ENCODE measurements at regions not wholly inside any gene's neighbourhood (a gene's known extent, or its start where the extent isn't known, plus 50 kb on each side); places are given as distances from the start of the nearest gene placed in this dataset.

DNA sequence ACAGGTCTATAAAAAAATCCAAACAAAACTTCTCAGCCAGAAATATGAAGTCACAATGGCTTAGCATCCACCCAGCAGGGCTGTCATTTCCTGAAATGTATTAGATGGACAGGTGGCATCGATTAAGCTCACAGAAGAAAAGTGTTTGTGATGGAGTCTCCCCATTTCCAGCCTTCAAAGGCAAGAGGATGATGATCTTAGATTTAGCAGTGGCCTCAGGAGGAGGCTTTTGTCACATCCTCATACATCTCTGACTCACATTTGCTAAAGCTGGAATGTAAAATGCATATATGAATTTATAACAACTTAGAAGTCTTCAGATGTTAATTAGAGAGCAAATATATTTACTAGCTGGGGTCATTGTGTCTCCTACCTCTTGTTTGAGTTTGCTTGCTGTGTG is 441.9 kb downstream of the SPRY1 start:
- no peak for DNase-seq (ENCODE audit: low spot score)

DNA sequence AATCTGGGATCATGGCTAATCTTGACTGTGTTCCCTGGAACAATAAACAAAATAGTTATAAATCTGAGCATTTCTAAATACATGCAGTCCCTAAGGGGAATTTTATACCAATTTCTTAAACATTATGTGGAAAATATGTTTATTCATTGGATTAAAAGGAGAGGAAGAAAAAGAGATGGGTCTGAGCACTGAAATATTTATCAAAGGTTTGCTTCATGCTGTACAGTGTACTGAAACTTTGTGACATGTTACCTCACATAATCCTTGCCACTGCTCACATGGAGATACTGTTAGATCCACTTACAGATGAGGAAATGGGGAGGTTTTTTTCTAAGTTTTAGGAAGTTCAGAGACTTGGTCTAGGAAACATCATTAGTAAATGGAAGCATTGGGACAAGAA is 443.6 kb downstream of the SPRY1 start:
- DNase-seq (ENCODE audit: low spot score) = no peak

DNA sequence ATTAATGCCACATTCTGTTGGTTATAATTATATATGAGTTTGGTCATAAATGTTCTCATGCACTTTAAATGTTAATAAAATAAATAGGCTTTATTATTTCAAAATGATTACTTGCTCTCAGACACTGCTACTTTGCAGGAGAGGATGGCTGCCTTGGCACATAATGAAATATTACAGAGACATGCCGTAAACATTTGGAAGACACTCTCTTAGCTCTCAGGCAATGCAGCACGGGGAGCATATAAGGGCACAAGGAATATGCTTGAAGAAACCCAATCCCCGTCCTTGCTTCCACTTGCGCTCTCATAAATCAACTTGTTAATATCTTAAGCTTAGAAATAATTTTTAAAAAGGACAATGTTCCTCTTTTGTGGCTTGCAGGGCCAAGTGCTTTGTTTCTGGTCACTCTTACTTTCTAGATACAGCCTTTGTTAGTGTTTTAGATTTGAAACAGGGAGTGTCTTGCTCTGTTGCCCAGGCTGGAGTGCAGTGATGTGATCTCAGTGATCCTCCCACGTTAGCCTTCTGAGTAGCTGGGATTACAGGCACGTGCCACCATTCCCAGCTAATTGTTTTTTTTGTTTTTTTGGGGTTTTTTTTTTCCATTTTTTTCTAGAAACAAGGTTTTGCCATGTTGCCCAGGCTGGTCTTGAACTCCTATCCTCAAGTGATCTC is 445.0 kb downstream of the SPRY1 start:
- DNase-seq (ENCODE audit: low spot score) = no peak

DNA sequence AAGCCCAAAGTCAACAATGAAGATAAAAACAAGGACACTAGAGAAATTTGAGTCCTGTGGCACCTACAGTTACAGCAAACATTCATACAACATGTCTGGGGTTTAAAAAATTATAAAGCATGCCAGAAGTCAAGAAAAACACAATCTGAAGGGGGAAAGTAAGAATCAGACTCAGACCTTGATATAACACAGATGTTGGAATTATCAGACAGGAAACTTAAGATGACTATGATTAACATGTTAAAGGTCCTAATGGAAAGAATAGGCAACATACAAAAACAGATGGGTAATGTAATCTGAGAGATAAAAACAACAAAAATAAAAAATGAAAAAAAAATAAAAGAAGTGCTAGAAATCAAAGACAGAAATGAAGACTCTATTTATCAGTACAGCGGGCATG is 446.5 kb downstream of the SPRY1 start:
- no peak for DNase-seq (ENCODE audit: low spot score)

DNA sequence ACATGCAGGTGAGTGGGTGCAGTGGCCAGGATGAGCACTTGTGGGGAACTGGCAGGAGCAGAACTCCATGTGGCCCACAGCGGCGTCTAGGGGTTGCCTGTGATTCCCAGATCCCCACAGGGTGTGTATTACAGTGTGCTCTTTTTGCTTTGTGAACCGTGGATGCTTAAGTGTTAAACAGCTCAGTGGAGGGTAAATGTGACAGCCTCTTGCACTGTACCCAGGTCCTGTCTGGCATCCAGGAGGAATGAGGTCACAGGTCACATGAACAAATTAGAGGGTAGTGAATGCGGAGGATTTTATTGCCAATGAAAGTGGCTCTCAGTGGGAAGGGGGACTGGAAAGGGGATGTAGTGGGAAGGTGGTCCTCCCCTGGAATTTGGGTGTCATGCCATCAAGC is 447.8 kb downstream of the SPRY1 start:
- DNase-seq (ENCODE audit: low spot score) = no peak

DNA sequence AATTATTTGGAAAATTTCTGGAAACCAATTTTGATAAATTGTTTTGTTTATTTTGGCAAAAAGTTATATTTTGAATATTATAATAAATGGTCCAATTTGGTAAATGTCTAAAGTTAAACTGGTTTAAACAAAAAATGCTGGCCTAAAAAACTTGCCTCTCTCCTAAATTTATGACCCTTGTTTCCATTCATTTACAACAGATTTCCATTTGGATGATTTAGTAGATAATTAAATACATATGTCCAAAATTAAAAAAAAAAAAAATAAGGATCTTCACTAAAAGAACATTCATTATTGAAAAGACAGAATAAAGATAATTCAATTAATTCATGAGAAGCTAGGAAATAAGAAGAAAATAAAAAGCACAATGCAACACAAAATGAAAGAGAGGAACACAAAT is 449.5 kb downstream of the SPRY1 start:
- DNase-seq (ENCODE audit: low spot score) = no peak

DNA sequence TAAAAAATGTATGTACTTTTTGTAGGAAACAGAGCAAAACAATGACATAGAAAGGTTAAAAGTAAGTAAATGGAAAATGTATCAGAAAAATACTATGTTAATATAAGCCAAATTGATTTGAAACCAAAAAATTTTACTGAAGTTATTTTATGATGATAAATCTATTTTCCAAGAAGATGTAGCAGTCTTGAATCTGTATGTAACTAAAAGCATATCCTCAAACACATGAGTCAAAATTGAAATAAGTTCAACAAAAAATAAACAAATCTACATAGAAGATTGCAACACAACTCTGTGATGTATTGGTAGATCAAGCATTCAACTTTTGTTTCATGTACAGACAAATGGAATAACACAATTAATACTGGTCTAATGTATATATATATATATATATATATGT is 450.0 kb downstream of the SPRY1 start:
- no peak for DNase-seq (ENCODE audit: low spot score)

DNA sequence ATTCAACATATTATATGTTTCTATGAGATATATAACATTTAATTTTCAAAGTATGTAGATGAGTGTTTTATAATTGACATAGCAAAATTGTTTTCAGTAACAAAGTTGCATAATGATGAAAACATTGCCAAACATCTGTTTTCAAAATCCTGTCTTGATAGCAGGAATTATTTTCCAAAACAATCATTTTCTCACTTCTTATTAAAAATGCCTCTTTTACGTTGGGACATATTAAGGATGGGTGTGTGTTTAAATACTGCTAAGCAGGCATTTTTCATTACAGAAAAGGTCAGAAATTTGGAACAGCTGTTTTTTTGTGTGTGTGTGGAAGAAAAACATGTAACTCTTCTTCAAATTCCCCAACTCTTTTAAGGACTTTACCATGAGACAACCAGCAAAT is 452.0 kb downstream of the SPRY1 start:
- peak; percentile 20 for DNase-seq (ENCODE audit: low spot score)

DNA sequence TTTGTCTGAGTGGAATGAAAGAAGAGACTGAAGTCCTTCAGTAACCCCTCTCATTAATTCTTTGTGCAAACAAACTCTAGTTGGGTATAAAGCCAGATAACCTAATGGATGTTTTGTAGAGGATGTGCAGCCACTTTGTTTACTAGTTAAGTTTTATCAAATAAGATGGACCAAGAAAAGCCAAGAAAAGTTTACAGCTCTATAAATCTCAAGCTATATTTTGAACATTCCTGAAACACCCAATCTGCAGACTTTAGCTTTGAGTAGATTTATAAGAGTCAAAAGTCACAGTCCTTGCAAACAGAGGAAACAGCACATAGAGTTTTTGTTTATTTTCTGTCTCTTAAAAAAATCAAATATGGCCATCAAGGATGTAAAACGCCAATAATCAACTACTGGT is 452.9 kb downstream of the SPRY1 start:
- DNase-seq (ENCODE audit: low spot score) = no peak

DNA sequence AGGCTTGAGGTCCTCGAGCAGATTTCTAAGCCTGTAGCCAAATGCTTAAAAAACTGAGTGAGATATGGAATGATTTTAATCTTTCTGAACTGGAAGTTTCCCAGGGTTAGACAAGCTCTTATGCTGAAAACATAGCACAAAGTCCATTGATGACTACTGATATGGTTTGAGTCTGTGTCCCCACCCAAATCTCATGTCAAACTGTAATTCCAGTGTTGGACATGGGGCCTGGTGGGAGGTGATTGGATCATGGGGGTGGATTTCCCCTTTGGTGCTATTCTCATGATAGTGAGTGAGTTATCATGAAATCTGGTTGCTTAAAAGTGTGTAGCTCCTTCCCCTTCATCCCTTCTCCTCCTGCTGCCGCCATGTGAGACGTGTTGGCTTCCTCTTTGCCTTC is 454.9 kb downstream of the SPRY1 start:
- peak; percentile 30 for DNase-seq (ENCODE audit: low spot score)

DNA sequence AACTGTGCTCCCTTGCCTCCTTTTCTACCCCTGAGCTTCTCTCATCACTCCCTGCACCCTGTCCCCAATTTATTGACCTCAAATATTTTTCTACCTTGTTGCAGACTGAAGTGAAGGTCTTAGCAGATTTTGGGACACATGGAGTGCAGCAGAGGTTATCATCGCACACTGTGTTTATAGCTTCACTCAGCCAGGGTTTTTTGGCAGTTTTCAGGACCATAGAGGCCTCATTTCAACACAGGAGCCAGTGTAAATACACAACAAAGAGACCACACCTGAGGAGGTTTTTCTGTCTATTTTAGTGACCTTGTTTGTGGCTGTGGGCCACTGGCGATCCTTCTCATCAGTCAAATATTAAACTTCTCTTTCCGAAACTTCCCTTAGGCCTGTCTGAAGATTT is 457.1 kb downstream of the SPRY1 start:
- no peak for DNase-seq (ENCODE audit: low spot score)

DNA sequence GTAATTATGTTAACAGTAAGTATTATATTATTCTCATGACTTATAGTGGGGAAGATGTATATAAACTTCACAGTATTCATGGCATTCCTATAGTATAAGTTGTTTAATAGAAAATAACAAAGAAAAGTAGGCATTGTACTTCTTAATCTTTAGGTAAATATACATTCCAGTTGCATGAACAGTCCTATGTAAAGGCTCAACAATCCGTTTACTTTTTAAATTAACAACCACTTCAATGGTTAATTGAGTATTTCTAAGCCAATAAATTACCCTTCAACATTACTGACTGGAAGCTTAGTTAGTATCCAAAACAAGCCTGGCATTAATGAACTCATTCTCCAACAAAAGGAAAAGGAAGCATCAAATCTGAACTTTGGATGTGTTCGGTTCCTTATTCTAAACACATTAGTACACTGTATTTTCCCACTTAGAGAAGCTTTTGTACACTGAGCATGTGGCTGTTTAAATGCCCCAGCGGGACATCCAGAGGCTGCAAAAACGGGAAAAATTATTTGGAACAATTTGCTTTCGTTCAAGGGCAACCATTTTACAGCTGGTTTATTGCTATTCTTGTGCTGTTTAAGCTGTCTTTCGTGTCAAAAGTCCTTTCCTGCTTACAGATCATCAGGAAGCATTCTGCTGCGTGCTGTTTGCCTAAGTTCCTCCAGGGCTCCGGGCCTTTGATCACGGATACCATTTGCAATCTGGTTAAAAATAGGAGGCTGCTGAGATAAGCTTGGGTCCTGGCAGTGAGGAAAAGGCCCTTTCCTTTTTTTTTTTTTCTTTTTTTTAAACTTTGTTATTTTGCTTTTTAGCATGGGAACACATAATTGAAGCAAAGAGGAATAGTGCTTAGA is 460.3 kb downstream of the SPRY1 start:
- DNase-seq (ENCODE audit: low spot score) = peak; percentile 81

DNA sequence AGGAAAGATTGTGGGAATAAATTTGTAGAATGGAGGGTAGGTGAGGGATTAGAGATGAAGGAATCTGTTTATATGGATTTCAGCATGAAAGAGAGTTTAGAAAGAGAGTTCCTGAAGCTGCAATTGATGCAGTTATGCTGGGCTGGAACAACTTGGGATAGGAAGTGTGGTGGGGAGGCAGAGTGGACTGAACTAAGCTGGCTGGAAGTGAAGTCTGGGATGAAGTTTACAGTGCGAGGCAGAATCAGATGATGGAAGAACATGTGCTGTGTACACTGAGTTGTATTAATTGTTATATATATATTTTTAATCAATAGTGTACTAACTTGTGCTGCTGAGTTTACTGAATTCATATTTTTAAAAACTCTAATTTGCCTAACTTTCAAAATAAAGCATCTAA is 461.9 kb downstream of the SPRY1 start:
- no peak for DNase-seq (ENCODE audit: low spot score)

DNA sequence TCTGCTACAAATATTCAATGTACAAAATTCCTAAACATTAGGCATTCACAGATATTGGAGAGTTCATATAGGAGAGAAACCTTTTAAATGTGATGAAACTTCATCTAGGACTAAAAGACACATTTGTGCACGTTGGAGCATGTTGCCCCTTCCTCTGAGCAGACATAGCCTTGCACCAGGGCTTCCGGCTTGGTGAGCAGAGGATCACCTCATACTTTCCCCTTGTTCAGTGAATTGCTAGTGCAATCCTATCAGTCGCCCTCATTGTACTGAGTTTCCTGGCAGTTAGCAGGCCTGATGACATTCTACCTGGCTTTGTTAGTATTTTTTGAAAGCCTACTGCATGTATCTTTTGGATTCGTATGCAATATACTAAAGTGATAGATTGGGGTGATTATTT is 466.2 kb downstream of the SPRY1 start:
- DNase-seq (ENCODE audit: low spot score) = no peak

DNA sequence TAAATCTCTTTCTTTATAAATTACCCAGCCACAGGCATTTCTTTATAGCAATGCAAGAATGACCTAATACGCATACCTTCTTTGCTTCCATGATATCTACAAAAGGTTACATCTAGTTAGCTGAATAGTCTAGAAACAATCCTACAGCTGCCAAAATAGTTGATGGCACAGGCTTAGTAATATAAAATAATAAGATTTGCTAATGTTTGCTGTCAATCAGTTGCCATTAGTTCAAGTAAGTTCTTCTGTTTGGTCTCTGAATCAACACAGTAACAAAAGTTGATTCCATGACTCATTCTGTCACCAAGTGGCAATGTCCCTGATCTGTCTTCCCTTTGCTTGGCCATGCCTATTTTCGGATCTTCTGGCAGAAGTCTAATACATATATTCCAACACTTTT is 470.2 kb downstream of the SPRY1 start:
- DNase-seq (ENCODE audit: low spot score) = no peak

DNA sequence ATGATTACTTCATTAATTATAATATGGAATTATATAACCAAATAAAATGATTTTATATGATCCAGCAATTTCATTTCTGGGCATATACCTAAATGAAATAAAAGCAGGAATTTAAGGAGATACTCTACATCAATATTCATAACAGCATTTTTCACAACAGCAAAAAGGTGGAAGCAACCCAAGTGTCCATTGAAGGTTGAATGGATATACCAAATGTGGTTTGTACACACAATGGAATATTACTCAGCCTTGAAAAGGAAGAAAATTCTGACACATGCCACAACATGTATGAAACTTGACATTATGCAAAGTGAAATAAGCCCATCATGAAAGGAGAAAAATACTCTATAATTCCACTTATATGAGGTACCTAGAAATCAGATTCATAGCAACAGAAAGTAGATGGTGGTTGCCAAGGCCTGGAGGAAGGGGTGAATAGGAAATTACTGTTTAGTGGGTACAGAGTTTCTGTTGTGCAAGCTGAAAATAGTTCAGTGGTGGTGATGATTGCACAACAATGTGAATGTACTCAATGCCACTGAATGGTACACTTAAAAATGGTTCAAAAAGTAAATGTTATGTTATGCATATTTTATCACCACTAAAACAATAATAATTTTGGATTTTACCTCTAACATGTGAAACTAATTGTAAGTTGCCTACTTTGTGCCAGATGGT is 471.5 kb downstream of the SPRY1 start:
- DNase-seq (ENCODE audit: low spot score) = no peak

DNA sequence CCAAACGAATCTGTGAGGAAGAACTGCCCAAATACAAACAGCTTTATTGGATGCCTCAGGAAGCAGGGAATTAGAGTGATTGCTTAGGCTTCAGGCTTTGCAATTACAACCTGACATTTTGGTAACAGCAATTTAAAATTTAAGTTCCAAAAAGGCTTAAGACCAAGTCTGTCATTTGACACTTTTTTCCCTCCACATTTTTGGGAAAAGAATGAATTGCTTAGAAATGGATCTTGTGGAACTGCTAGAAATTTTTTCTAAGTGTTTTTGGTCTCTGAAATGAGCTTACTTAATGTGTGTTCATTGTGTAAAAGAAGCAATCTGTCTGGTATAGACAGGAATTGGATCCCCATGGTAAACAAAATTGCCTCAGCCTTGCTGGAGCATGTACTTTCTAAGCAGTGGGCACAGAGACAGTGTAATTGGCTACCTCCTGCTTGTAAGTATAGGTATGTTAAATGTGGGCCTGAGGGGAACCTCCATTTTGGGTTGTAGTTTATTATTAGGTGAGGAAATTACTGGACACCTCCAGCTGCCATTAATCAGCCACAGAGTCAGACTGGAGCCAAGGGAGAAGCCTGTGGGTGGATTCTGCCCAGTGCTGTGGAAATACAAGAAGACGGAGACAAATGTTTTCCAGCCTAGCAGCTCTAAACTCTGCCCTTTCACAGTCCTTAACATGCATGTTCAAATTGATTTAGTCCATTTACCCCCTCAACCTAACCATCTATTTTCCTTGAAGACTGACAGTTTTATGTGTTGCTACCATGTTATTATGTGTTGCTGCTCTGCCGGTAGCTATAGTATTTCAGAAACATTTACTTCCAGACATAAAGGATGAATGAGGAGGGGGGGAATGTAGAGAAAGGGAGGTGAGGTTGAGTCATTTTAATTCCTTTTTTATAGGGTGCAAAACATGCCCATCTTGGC is 473.0 kb downstream of the SPRY1 start:
- no peak for DNase-seq (ENCODE audit: low spot score)

DNA sequence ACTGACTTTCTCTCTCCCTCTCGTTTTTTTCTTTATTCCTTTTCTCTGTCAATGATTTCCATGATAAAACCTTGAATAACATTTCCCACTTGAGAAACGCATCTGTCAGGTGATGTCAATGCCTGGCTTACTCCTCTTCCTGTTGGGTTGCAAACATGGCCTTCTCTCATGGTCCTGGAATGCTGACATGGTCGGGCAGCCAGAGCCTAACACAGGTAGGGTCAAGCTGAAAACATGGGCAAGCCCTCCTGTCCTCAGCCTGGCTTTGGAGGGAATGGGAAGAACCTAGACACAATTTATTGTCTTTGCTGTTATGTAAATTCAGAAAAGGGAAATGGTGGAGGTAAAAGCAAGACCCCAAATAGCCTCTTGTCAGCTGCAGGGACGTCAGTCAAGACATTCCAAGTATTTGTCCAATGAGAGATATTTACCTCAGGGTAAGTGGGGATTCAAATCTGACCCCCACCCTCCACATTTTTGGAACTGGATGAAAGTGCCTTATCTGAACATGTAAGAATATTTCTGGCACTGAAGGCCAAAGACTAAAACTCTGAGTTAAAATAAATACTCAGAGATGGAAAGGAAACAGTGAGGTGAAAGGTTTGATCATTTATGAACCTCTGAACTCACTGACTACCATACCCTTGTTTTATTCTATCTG is 473.8 kb downstream of the SPRY1 start:
- peak; percentile 62 for DNase-seq (ENCODE audit: low spot score)

DNA sequence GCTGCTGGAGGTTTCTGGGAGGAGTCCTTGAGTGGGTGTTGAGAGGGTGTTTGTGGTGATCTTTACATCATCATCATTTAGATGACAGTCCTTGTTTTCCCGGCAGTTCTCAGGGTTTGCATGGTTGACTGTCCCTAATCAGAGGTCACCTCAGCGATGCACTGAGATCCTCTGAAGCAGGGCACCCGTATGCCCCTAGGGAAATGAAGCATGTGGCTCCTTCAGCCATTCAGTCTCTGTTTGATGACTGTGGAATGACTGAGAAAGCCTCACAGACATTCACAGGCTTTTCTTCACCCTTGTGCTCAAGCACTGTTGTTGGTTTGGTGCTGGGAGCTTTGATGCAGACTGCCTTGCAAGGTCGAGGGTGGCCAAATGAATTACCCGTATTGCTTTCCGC is 474.7 kb downstream of the SPRY1 start:
- DNase-seq (ENCODE audit: low spot score) = no peak

DNA sequence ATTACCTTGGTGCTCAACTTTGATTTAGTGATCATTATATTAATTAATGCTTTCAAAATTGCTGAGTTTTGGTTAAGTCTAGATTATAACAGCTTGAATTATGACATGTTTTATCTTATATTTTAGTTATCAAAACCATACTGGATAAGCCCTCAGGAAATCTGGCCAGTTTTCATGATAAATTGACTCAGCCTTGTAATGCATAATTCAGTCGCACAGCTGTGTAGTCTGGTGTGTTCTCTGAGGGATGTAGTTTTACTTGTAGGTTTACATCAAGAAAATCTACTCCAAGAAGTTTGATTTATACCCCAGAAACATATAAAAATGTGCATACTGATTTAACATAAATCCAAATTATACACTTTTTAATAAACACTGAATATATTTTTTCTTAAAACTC is 477.5 kb downstream of the SPRY1 start:
- peak; percentile 73 for DNase-seq (ENCODE audit: low spot score)

DNA sequence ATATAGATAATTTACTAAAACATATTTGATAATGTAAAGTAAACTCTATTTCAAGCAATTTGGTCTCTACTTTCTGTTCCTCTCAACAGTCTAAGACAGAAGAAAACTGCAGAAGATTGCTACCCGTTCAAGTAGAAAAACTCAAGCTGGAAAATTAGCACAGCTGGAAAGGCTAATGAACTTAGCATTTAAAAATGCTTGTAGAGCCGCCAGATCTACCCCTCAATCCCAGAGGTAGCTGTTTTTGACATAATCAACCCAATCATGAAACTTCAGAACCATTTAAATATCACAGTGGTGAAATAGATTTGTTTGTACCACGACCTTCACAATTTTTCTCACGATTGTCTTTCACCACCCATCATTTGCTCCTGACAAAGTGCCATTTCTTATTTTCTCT is 479.5 kb downstream of the SPRY1 start:
- no peak for DNase-seq (ENCODE audit: low spot score)

All from umbilical cord (tissue), 1 donor.